HEK293T (cell line): ENCODE measurements at regions not wholly inside any gene's neighbourhood (a gene's known extent, or its start where the extent isn't known, plus 50 kb on each side); places are given as distances from the start of the nearest gene placed in this dataset.

Source experiments
- CTCF ChIA-PET: fragments of 350-600 bp; formaldehyde crosslinking; extraction: SDS; loops from one replicate; lab custom pipeline; 2021; ENCODE audit warnings: antibody characterized with exemption, inconsistent platforms; lab: Yijun Ruan, JAX
- POLR2A ChIA-PET: fragments of 350-600 bp; formaldehyde crosslinking; extraction: SDS; loops from one replicate; lab custom pipeline; 2020; ENCODE audit warnings: antibody characterized with exemption, inconsistent platforms; lab: Yijun Ruan, JAX
- DNase-seq: peaks from one replicate; pipeline ENCODE4 v3.0.0; 2012; ENCODE audit warnings: mixed read lengths; ENCODE audit errors: extremely low spot score
- ARNT ChIP-seq: fragments of 450-650 bp; IDR thresholded peaks from 2 replicates; pipeline ENCODE4 v1.6.1; 2017; ENCODE audit warnings: mild to moderate bottlenecking
- BHLHE40 ChIP-seq: fragments of 450-650 bp; IDR thresholded peaks from 2 replicates; pipeline ENCODE4 v1.6.1; 2016; ENCODE audit warnings: mild to moderate bottlenecking, moderate library complexity, borderline replicate concordance
- CTBP1 ChIP-seq: fragments of 450-650 bp; IDR thresholded peaks from 2 replicates; pipeline ENCODE4 v1.6.1; 2016; ENCODE audit warnings: borderline replicate concordance
- ELF4 ChIP-seq: fragments of 450-650 bp; IDR thresholded peaks from 2 replicates; pipeline ENCODE4 v1.6.1; 2017; ENCODE audit warnings: antibody characterized with exemption
- FOXA1 ChIP-seq: fragments of 450-650 bp; IDR thresholded peaks from 2 replicates; pipeline ENCODE4 v1.6.1; 2016; ENCODE audit warnings: mild to moderate bottlenecking
- FOXK2 ChIP-seq: fragments of 450-650 bp; IDR thresholded peaks from 2 replicates; pipeline ENCODE4 v1.6.1; 2016; ENCODE audit warnings: mild to moderate bottlenecking
- FOXM1 ChIP-seq: fragments of 450-650 bp; IDR thresholded peaks from 2 replicates; pipeline ENCODE4 v1.6.1; 2017; ENCODE audit warnings: mild to moderate bottlenecking, borderline replicate concordance
- HDGF ChIP-seq: fragments of 450-650 bp; IDR thresholded peaks from 2 replicates; pipeline ENCODE4 v1.6.1; 2017; ENCODE audit warnings: antibody characterized with exemption, borderline replicate concordance
- L3MBTL2 ChIP-seq: fragments of 450-650 bp; conservative IDR thresholded peaks from 2 replicates; pipeline ENCODE4 v1.6.1; 2016; ENCODE audit warnings: mild to moderate bottlenecking
- LEF1 ChIP-seq: fragments of 450-650 bp; IDR thresholded peaks from 2 replicates; pipeline ENCODE4 v1.6.1; 2017; ENCODE audit warnings: mild to moderate bottlenecking, borderline replicate concordance
- NFRKB ChIP-seq: fragments of 450-650 bp; IDR thresholded peaks from 2 replicates; pipeline ENCODE4 v1.6.1; 2016; ENCODE audit warnings: mild to moderate bottlenecking, moderate library complexity
- SP1 ChIP-seq: fragments of 450-650 bp; IDR thresholded peaks from 2 replicates; pipeline ENCODE4 v1.6.1; 2017
- SUZ12 ChIP-seq: fragments of 450-650 bp; IDR thresholded peaks from 2 replicates; pipeline ENCODE4 v1.6.1; 2016; ENCODE audit warnings: mild to moderate bottlenecking
- TARDBP ChIP-seq: fragments of 450-650 bp; IDR thresholded peaks from 2 replicates; pipeline ENCODE4 v1.6.1; 2016
- ZNF384 ChIP-seq: fragments of 450-650 bp; IDR thresholded peaks from 2 replicates; pipeline ENCODE4 v1.6.1; 2016
- TF ChIP-seq, protein P1 (sequence below): fragments of 450-650 bp; IDR thresholded peaks from 2 replicates; pipeline ENCODE4 v1.6.1; 2016

DNA sequence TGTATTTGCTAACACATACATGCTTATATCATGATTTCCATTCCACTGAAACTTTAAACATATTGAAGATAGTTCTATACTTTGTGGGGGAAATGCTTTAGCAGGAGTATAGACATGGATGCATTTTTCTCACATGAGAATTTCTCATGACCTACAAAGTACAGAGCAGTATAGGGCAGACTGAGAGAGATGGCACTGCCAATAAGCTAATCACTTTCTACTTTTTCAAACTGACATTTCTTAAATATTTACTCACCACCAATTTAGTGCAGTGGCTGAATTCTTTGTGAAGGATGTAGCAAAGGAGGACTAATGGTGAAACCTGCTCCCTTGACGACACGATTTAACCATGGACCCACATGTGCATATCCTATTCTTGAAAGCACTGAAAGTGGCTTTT lies 923.5 kb downstream of the ADGRL2 start:
- DNase-seq: no peak
- no peak for TF ChIP-seq ELF4
- TF ChIP-seq FOXA1: no peak
- TF ChIP-seq TARDBP: no peak
- TF ChIP-seq FOXK2: no peak
- no peak for TF ChIP-seq FOXM1
- TF ChIP-seq ZNF384: no peak
- TF ChIP-seq L3MBTL2: no peak
- TF ChIP-seq BHLHE40: no peak
- no peak for TF ChIP-seq SUZ12
- TF ChIP-seq CTBP1: no peak
- ChIA-PET CTCF (no interaction called here), POLR2A (no interaction called here)

DNA sequence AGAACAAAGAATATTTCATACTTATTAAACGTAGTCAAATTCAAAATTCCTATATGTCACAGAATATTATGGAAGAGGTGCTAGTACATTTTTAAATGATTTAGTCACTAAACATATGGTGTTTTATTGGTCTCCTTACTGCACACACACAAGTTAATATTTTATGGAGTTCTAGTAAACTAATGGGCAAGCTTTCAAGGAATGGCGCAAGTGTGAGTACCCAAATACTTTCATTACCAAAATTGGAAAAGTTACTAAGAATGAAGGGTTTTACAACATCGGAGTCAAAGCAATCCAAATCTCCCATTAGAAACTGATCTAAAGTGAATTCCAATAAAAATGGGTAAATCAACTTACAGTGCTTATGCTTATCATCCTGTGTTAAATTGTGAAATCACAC lies 921.9 kb downstream of the ADGRL2 start:
- ChIA-PET CTCF (no interaction called here), POLR2A (no interaction called here)
- TF ChIP-seq FOXM1: no peak
- no peak for TF ChIP-seq SP1
- TF ChIP-seq FOXK2: no peak
- TF ChIP-seq BHLHE40: no peak
- no peak for TF ChIP-seq FOXA1
- TF ChIP-seq TARDBP: no peak
- TF ChIP-seq L3MBTL2: no peak
- TF ChIP-seq HDGF: no peak
- TF ChIP-seq LEF1: no peak
- TF ChIP-seq NFRKB: no peak
- TF ChIP-seq ZNF384: no peak
- TF ChIP-seq, protein P1, sequence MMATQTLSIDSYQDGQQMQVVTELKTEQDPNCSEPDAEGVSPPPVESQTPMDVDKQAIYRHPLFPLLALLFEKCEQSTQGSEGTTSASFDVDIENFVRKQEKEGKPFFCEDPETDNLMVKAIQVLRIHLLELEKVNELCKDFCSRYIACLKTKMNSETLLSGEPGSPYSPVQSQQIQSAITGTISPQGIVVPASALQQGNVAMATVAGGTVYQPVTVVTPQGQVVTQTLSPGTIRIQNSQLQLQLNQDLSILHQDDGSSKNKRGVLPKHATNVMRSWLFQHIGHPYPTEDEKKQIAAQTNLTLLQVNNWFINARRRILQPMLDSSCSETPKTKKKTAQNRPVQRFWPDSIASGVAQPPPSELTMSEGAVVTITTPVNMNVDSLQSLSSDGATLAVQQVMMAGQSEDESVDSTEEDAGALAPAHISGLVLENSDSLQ: no peak
- TF ChIP-seq ELF4: no peak
- no peak for TF ChIP-seq SUZ12
- no peak for TF ChIP-seq ARNT
- TF ChIP-seq CTBP1: no peak
- no peak for DNase-seq

DNA sequence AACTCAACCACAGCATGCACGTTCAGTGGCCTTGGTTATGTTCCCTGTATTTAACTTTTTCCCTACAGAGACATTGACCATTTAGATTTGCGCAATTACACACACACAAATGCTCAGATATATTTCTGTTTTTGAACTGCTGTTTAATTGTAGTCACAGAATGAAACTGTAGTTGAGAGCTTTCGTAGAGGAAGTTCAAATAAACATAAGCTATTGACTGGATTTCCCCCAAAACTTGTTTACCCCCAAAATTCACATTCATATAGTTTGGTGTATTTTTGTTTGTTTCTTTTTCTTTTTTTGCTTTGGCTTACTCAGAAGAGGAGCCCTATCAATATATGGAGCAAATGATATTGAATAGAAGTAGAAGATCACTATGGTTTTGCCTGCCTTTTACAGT lies 921.0 kb downstream of the ADGRL2 start:
- no peak for TF ChIP-seq BHLHE40
- TF ChIP-seq, protein P1: no peak
- TF ChIP-seq ZNF384: no peak
- no peak for TF ChIP-seq ELF4
- no peak for TF ChIP-seq L3MBTL2
- TF ChIP-seq TARDBP: no peak
- TF ChIP-seq FOXM1: no peak
- TF ChIP-seq SP1: no peak
- DNase-seq: no peak
- ChIA-PET CTCF (no interaction called here), POLR2A (no interaction called here)

DNA sequence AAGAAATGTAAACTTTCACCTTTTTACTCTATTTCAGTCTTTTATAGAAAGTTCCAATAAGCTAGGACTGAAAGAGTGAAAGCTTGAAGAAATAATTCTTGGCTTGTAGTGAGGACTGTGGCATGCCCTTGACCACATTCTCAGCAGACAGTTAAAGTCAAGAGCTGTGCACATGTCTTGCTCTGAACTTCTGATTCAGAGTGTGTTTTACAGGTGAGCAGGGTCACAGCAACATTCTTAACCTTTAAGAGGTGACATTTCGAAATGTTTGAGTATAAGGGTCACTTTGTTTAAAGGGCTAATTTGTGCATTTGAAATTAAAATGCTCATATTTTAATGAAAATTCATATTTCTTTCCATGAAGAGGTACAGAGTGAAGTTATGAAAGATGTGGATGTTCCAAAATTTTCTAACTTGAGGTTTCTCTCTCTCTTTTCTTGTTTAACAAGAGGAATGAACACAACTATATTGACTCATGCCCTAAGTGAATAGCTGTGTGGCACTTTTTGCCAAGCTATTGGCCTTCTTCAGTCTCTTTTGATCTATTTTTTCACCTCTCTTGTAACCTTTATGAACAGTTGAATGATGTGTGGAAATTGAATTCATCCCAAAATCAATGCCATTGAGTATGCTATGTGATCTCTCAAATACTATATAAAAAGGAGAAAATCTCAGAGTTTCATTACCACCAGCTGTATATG lies 918.1 kb downstream of the ADGRL2 start:
- no peak for DNase-seq
- ChIA-PET CTCF (no interaction called here), POLR2A (no interaction called here)
- TF ChIP-seq CTBP1 (no peak), NFRKB (no peak)

DNA sequence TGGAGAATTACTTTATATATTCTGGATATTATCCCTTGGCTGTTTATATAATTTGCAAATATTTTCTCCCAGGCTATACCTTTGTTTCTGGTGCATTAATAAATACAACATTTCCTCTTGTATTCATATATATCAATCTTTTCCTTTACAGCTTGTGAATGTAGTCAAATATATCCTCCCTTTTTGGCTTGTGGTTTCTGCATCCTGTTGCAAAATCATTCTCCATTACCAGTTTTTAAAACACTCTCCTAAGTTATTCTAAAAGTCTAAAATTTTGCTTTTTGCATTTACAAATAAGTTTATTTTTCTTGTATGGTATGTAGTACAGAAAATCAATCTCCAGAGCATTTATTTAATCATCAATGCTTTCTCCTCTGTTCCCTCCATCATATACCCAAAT lies 909.4 kb downstream of the ADGRL2 start:
- TF ChIP-seq L3MBTL2: no peak
- TF ChIP-seq CTBP1: no peak
- TF ChIP-seq, protein P1: no peak
- no peak for TF ChIP-seq SP1
- no peak for TF ChIP-seq ELF4
- TF ChIP-seq HDGF: no peak
- no peak for TF ChIP-seq TARDBP
- ChIA-PET POLR2A (no interaction called here), CTCF (no interaction called here)
- DNase-seq: no peak

DNA sequence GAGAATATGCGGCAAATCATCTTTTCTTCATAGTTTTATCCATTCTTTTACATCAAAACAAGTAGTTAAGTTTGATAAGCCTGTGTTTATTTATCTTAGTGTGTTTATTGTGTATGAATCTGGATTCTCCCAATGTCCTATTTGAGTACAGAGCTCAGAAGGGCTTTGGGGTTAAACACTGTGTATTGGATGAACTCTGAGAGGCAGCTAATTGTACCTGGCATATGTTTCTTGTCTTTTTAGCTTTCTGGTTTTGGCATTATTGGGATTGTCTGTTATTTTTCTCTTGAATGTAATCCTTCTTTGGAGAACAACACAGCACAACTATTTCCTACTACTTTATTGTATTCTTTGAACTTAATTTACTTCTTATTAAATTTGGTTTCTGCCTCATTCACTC lies 906.9 kb downstream of the ADGRL2 start:
- TF ChIP-seq BHLHE40 (no peak), FOXK2 (no peak), NFRKB (no peak), ZNF384 (no peak), HDGF (no peak)
- TF ChIP-seq, protein P1: no peak
- ChIA-PET POLR2A (no interaction called here), CTCF (no interaction called here)
- DNase-seq: no peak

DNA sequence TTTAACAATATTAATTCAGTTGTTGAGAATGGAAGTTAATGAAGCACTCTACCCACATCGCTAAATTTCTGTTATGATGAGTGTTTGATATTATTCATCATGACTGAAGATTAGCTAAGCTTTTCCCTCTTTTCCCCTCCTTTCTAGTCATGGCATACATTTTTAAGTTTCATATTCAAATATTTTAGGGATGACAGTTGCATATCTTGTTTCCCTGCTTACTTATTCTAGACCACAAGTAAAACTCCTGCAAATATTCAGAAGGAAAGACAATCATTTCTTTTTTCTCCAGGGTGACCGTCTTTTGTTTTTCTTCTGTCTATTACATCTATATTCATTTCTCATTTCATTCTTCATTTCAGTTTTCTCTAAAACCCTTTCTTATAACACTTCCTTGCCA lies 906.0 kb downstream of the ADGRL2 start:
- CTCF ChIA-PET: no interaction called here
- POLR2A ChIA-PET: no interaction called here
- no peak for DNase-seq
- TF ChIP-seq TARDBP (no peak), HDGF (no peak), SP1 (no peak), CTBP1 (no peak), LEF1 (no peak), FOXA1 (no peak)
